Omental fat pad (tissue), 3 donors: ENCODE measurements at regions not wholly inside any gene's neighbourhood (a gene's known extent, or its start where the extent isn't known, plus 50 kb on each side); places are given as distances from the start of the nearest gene placed in this dataset.
"Not testable (repeated sequence)": the region's sequence is repeated elsewhere in the genome, so short reads cannot be mapped to it uniquely, and the experiment has no call there.

ENCODE experiments used
- ATAC-seq: fragments of 150-250 bp; one replicate; pipeline ENCODE4 v1.9.1; 2016; ENCODE audit warnings: mild to moderate bottlenecking, moderate library complexity; ENCODE audit not compliant: low FRiP score
- DNase-seq: peaks from one replicate; pipeline ENCODE4 v3.0.0-alpha.2; 2019; ENCODE audit warnings: low spot score
- CTCF ChIP-seq, 3 donors: fragments of 450-650 bp; IDR thresholded peaks; one replicate each; pipeline ENCODE4 v1.5.1; 2016 to 2017; ENCODE audit warnings: antibody characterized with exemption in 3 of 3, mild to moderate bottlenecking in 3 of 3, moderate library complexity in 2 of 3

DNA sequence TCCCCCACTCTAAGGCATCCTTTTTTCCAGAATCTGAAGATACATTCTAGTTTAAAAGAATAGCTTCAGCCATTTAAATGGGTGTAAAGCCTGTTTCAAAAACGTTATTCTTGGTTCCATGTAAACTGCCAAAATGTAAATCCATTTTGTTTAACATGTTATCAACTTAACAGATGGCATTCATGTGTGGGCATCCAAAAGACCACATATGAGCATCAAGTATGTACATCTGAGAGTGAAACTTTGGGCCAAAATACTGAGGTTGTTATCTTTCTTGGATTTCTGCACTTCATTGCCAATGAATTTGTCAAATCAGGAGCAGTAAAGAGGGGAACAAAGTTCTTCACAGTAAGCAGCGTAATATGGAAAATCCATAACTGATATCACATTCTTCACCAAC lies 395.4 kb downstream of the ZNF804A start:
- no peak for TF ChIP-seq CTCF (IDR thresholded peaks at IDR 0.05)
- ATAC-seq (no peak), DNase-seq (no peak)

DNA sequence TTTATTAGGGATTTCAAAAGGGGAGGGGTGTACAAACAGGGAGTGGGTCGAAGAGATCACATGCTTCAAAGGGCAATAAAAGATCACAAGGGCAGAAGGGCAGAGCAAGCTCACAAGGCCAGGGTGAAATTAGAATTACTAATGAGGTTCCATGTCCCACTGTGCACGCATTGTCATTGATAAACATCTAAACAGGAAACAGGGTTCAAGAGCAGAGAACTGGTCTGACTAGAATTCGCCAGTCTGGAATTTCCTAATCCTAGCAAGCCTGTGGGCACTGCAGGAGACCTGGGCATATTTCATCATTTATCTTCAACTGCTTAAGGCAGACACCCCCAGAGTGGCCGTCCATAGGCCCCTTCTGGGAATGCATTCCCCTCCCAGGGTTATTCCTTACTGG lies 408.2 kb downstream of the ZNF804A start:
- no peak for DNase-seq
- ATAC-seq = no peak
- TF ChIP-seq CTCF (IDR thresholded peaks at IDR 0.05) = no peak

GRCh38 chr2:185012643-185013042 lies 414.3 kb downstream of the ZNF804A start:
- ATAC-seq (no peak), DNase-seq (no peak)
- no peak for TF ChIP-seq CTCF (IDR thresholded peaks at IDR 0.05)

GRCh38 chr2:185014076-185014475 lies 415.7 kb downstream of the ZNF804A start:
- no peak for ATAC-seq
- DNase-seq = no peak
- TF ChIP-seq CTCF (IDR thresholded peaks at IDR 0.05) = no peak

GRCh38 chr2:185025891-185026290 lies 427.6 kb downstream of the ZNF804A start:
- ATAC-seq, DNase-seq: not testable (repeated sequence)

DNA sequence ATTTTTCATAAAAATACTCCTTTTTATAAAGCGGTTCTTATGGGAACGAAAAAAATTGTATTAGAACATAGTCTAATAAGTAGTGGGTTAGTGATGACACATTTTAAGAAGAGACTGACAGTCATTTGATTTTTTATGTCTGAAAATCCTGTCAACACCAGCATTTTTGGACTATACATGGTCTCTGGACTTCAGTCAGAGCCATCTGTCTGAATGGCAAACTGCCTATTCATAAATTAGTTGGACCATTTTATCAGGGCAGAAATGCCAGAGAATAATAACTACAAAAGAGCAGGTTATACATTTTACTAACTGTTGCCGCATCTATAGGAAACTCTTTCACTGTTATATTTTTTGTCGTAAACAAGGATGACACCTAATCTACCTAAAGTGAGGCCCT lies 437.6 kb downstream of the ZNF804A start:
- no peak for ATAC-seq
- TF ChIP-seq CTCF (IDR thresholded peaks at IDR 0.05) = no peak
- no peak for DNase-seq

DNA sequence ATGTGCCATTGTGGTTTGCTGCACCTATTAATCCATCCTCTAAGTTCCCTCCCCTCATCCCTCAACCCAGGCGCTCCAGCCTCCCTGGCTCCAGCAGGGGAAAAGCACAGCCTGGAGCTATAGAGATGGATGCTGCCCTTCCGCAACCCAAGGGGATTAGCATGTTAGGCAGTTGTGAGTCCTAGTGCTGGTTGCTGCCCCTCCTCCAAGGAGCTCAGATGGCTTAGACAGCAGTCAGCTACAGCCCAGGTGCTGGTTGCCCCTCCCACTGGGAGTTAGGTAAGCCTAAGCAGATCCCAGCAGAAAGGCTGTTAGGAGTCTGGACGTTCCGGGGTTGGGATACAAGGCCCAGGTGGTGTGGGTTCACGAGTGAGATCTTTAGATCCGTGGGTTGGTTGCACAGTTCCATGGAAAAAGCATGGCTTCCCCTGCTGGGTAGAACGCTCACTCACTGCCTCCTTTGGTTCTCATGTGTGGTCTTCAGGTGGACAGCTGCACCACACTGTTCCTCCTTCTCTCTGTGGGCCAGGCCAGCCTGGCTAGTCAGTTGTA lies 446.1 kb downstream of the ZNF804A start:
- ATAC-seq (no peak), DNase-seq (no peak)

More for the DNA sequence above, 446.1 kb downstream of the ZNF804A start:
- no peak for TF ChIP-seq CTCF (IDR thresholded peaks at IDR 0.05)
